GM12878 (cell line): ENCODE measurements at regions not wholly inside any gene's neighbourhood (a gene's known extent, or its start where the extent isn't known, plus 50 kb on each side); places are given as distances from the start of the nearest gene placed in this dataset.

Experiments
- ATAC-seq: fragments of 200-7000 bp; cut with Tn5 transposase; 3 replicates; pipeline ENCODE4 v1.9.1; 2020; ENCODE audit warnings: mild to moderate bottlenecking, moderate library complexity
- BruUV-seq: library from RNA; stranded (reverse); fragments of 400-500 nt; replicated peaks from 2 replicates; lab custom pipeline; 2021; lab: Mats Ljungman, UMichigan
- CTCF ChIA-PET: fragments of 300-600 bp; sonication (Branson Sonifier 250); formaldehyde crosslinking; extraction: SDS; loops from one replicate; lab custom pipeline; 2021; ENCODE audit warnings: inconsistent platforms; lab: Yijun Ruan, JAX
- POLR2A ChIA-PET: fragments of 350-600 bp; formaldehyde crosslinking; extraction: SDS; loops from one replicate; lab custom pipeline; 2021; ENCODE audit warnings: inconsistent platforms; lab: Charles Lee
- RAD21 ChIA-PET: fragments of 300-600 bp; sonication (Branson Sonifier 250); formaldehyde crosslinking; loops from one replicate; lab custom pipeline; 2023; ENCODE audit warnings: antibody characterized with exemption; ENCODE audit not compliant: unreplicated experiment; lab: Charles Lee
- SMC1A ChIA-PET: fragments of 300-600 bp; sonication (Branson Sonifier 250); formaldehyde crosslinking; loops from one replicate; lab custom pipeline; 2023; ENCODE audit not compliant: unreplicated experiment, uncharacterized antibody; lab: Charles Lee
- DNase-seq: peaks from one replicate; pipeline ENCODE4 v3.0.0-alpha.2; 2011; ENCODE audit warnings: low read depth, low spot score
- FAIRE-seq: peaks from 3 replicates; lab custom pipeline; 2011; peaks lifted over from hg19 to GRCh38; lab: Jason Lieb, UNC
- H2AFZ ChIP-seq: 2 replicates; pipeline ENCODE4 v1.6.0; 2011; ENCODE audit warnings: low read depth, low read length, control low read depth; ENCODE audit not compliant: control insufficient read depth
- H3K27ac ChIP-seq: 2 replicates; pipeline ENCODE4 v1.5.1; 2011; ENCODE audit warnings: control low read depth; ENCODE audit not compliant: control insufficient read depth, insufficient read depth
- H3K27me3 ChIP-seq, 2 experiments: replicated peaks in 1 of 2; 2 replicates each; pipeline versions ENCODE4 v1.6.0 to v1.6.1; 2011; ENCODE audit warnings: low read length in 1 of 2; ENCODE audit not compliant: control insufficient read depth in 2 of 2, insufficient read depth in 2 of 2
- H3K36me3 ChIP-seq, 2 experiments: 2 replicates each; pipeline ENCODE4 v1.5.1; 2011; ENCODE audit warnings: low read length in 1 of 2; ENCODE audit not compliant: control insufficient read depth in 2 of 2, insufficient read depth in 2 of 2
- H3K4me1 ChIP-seq: 2 replicates; pipeline ENCODE4 v1.6.1; 2011; ENCODE audit warnings: mild to moderate bottlenecking, low read length, moderate library complexity, mixed read lengths; ENCODE audit not compliant: control insufficient read depth, insufficient read depth
- H3K4me2 ChIP-seq: 2 replicates; pipeline ENCODE4 v1.6.0; 2011; ENCODE audit warnings: control low read depth; ENCODE audit not compliant: control insufficient read depth, insufficient read depth
- H3K4me3 ChIP-seq: fragments of 200-600 bp; sonication (generic); 2 replicates; pipeline ENCODE4 v1.5.1; 2016
- H3K79me2 ChIP-seq: 2 replicates; pipeline ENCODE4 v1.6.0; 2011; ENCODE audit warnings: low read length; ENCODE audit not compliant: control insufficient read depth, insufficient read depth
- H3K9ac ChIP-seq: 2 replicates; pipeline ENCODE4 v1.8.0; 2011; ENCODE audit warnings: low read length, control low read depth, mixed read lengths; ENCODE audit not compliant: control insufficient read depth, insufficient read depth
- H3K9me3 ChIP-seq: replicated peaks from 3 replicates; pipeline ENCODE4 v1.5.1; 2011; ENCODE audit warnings: mild to moderate bottlenecking, low read length; ENCODE audit not compliant: control insufficient read depth, insufficient read depth
- H4K20me1 ChIP-seq: 2 replicates; pipeline ENCODE4 v1.6.0; 2011; ENCODE audit not compliant: control insufficient read depth, insufficient read depth
- CEBPB ChIP-seq, 2 experiments: fragments of 150-350 bp in 1 of 2; IDR thresholded peaks; 2 replicates each; pipeline ENCODE4 v1.6.1; 2012 to 2014; ENCODE audit warnings: low read depth in 2 of 2, low read length in 2 of 2, borderline replicate concordance in 1 of 2, inconsistent platforms in 1 of 2
- CEBPZ ChIP-seq: fragments of 150-350 bp; IDR thresholded peaks from 2 replicates; pipeline ENCODE4 v1.6.1; 2016; ENCODE audit warnings: low read depth, low read length
- CHD4 ChIP-seq: fragments of 200-600 bp; sonication (generic); IDR thresholded peaks from 2 replicates; pipeline ENCODE4 v1.6.1; 2016; ENCODE audit warnings: mild to moderate bottlenecking
- GATAD2B ChIP-seq: fragments of 450-650 bp; conservative IDR thresholded peaks from 2 replicates; pipeline ENCODE4 v1.6.1; 2017; ENCODE audit warnings: low read depth, mild to moderate bottlenecking, moderate library complexity
- MEF2B ChIP-seq: fragments of 450-650 bp; IDR thresholded peaks from 2 replicates; pipeline ENCODE4 v1.6.1; 2018; ENCODE audit warnings: mild to moderate bottlenecking, moderate library complexity; ENCODE audit not compliant: partially characterized antibody, poor library complexity, severe bottlenecking
- MXI1 ChIP-seq: fragments of 150-350 bp; IDR thresholded peaks from 2 replicates; pipeline ENCODE4 v1.6.1; 2011; ENCODE audit warnings: low read depth, mild to moderate bottlenecking, inconsistent platforms, low read length, improper control_type of control experiment
- NFYA ChIP-seq: IDR thresholded peaks from 2 replicates; pipeline ENCODE4 v1.6.1; 2011; ENCODE audit warnings: low read depth, mild to moderate bottlenecking, low read length, improper control_type of control experiment, borderline replicate concordance
- POU2F2 ChIP-seq: IDR thresholded peaks from 3 replicates; pipeline ENCODE4 v1.6.1; 2011; ENCODE audit warnings: low read depth, mild to moderate bottlenecking, low read length, borderline replicate concordance
- RCOR1 ChIP-seq: conservative IDR thresholded peaks from 2 replicates; pipeline ENCODE4 v1.6.1; 2012; ENCODE audit warnings: low read depth, low read length, improper control_type of control experiment
- RELA ChIP-seq: fragments of 450-650 bp; IDR thresholded peaks from 2 replicates; pipeline ENCODE4 v1.8.0; 2014; ENCODE audit warnings: borderline replicate concordance; ENCODE audit not compliant: partially characterized antibody
- SMAD5 ChIP-seq: IDR thresholded peaks from 2 replicates; pipeline ENCODE4 v1.6.1; 2016; ENCODE audit warnings: antibody characterized with exemption, low read depth
- STAT3 ChIP-seq: IDR thresholded peaks from 2 replicates; pipeline ENCODE4 v1.6.1; 2011; ENCODE audit warnings: low read depth, low read length, improper control_type of control experiment
- ZNF592 ChIP-seq: fragments of 450-650 bp; IDR thresholded peaks from 2 replicates; pipeline ENCODE4 v1.6.1; 2017; ENCODE audit warnings: mild to moderate bottlenecking, moderate library complexity
- ZZZ3 ChIP-seq: IDR thresholded peaks from 2 replicates; pipeline ENCODE4 v1.6.1; 2011; ENCODE audit warnings: low read depth; ENCODE audit not compliant: control insufficient read depth, insufficient read length
- whole genome bisulfite sequencing: methylation state at CpG from one replicate; pipeline ENCODE4 v1.1.6; 2016; ENCODE audit warnings: low lambda C conversion rate; ENCODE audit not compliant: insufficient replicate concordance, insufficient coverage; ENCODE audit errors: missing lambda C conversion rate; 5-methylcytosine and 5-hydroxymethylcytosine counted together
- in situ Hi-C: fragments of 300-500 bp; cut with MboI; formaldehyde crosslinking; loops from 9 replicates; pipeline ENCODE4 v1.14.3; 2018; ENCODE audit warnings: mixed read lengths
- intact Hi-C: fragments of 100-400 bp; cut with micrococcal nuclease; formaldehyde crosslinking; loops from one replicate; pipeline ENCODE4 v1.14.2; 2022; ENCODE audit not compliant: unreplicated experiment
- TF ChIP-seq, protein P1 (sequence below): IDR thresholded peaks from 2 replicates; pipeline ENCODE4 v1.6.1; 2011; ENCODE audit warnings: mild to moderate bottlenecking, low read depth, low read length, moderate library complexity; ENCODE audit not compliant: insufficient replicate concordance

GRCh38 chr6:165760126-165760802 lies 97.2 kb upstream of the PDE10A start:
- CTCF ChIA-PET = no interaction called here
- RAD21 ChIA-PET = no interaction called here
- BruUV-seq = no TSS peak
- no peaks in the 10 kb centered on the region for H3K79me2 ChIP-seq
- no peak overlapping the region for H3K4me2 ChIP-seq
- intact Hi-C loops (no loop called here), in situ Hi-C loops (no loop called here)
- H3K27me3 ChIP-seq = no peaks in the 10 kb centered on the region
- H2AFZ ChIP-seq = no peak overlapping the region
- H3K9me3 ChIP-seq = no peaks in the 10 kb centered on the region; the same call in 2 of the 3 replicates
- no peaks in the 10 kb centered on the region for H3K36me3 ChIP-seq
- no peaks in the 10 kb centered on the region for H4K20me1 ChIP-seq
- no peak overlapping the region for H3K9ac ChIP-seq
- H3K4me1 ChIP-seq = no peaks in the 10 kb centered on the region
- POLR2A ChIA-PET = no interaction called here
- no peak overlapping the region for H3K4me3 ChIP-seq
- no peak overlapping the region for H3K27ac ChIP-seq
- SMC1A ChIA-PET = no interaction called here
- DNase-seq (no peak), ATAC-seq (no peak), FAIRE-seq (no peak)
- 30% methylated on average over 7 of the region's 7 CpGs for WGBS
- TF ChIP-seq SMAD5 (no peak), GATAD2B (no peak), STAT3 (no peak), CEBPZ (no peak), ZZZ3 (no peak), MEF2B (no peak), MXI1 (no peak), POU2F2 (no peak), ZNF592 (no peak), RELA (no peak), RCOR1 (no peak), CEBPB (IDR thresholded peaks at IDR 0.05; ENCODE audit: borderline replicate concordance in 1 of 2, low read depth in 2 of 2, low read length in 2 of 2) (no peak), CHD4 (no peak), NFYA (no peak)
- TF ChIP-seq, protein P1, sequence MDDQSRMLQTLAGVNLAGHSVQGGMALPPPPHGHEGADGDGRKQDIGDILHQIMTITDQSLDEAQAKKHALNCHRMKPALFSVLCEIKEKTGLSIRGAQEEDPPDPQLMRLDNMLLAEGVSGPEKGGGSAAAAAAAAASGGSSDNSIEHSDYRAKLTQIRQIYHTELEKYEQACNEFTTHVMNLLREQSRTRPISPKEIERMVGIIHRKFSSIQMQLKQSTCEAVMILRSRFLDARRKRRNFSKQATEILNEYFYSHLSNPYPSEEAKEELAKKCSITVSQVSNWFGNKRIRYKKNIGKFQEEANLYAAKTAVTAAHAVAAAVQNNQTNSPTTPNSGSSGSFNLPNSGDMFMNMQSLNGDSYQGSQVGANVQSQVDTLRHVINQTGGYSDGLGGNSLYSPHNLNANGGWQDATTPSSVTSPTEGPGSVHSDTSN = no peak
